ENCODE measurements at regions not wholly inside any gene's neighbourhood (a gene's known extent, or its start where the extent isn't known, plus 50 kb on each side); places are given as distances from the start of the nearest gene placed in this dataset.

- no peaks in the 10 kb centered on the region; the same call in 1 of the 2 replicates for H3K9me3 ChIP-seq (ENCODE audit: control insufficient read depth, insufficient read depth, low read length)
- no peaks in the 10 kb centered on the region for H3K79me2 ChIP-seq (ENCODE audit: control insufficient read depth, low read length)
- H3K4me1 ChIP-seq (ENCODE audit: control insufficient read depth, low read length): peaks cover 3% of the 10 kb centered on the region; the same call in 1 of the 2 replicates
- H3K36me3 ChIP-seq (ENCODE audit: control insufficient read depth, low read length): no peaks in the 10 kb centered on the region
- H3K27ac ChIP-seq (ENCODE audit: low read depth, low read length): no peak overlapping the region
- 0 out of 2 replicates have a peak, but pooled peaks cover 3% of the 10 kb centered on the region for H3F3A ChIP-seq (ENCODE audit: control insufficient read depth, insufficient read depth)
- no peaks in the 10 kb centered on the region for H4K20me1 ChIP-seq (ENCODE audit: control insufficient read depth, insufficient read depth, low read depth, low read length)
- no peaks in the 10 kb centered on the region for H3K27me3 ChIP-seq (ENCODE audit: control insufficient read depth, low read length)
- H3K9me2 ChIP-seq (replicated peaks; ENCODE audit: control insufficient read depth, low read length): no peaks in the 10 kb centered on the region
- H3K4me2 ChIP-seq (ENCODE audit: low read length): no peak overlapping the region
- no peak overlapping the region for H3K4me3 ChIP-seq (ENCODE audit: low read length)
- no peak for TF ChIP-seq CTCF (IDR thresholded peaks at IDR 0.05; ENCODE audit: low read depth, low read length, poor library complexity, severe bottlenecking)
- no peak for TF ChIP-seq EZH2phosphoT487 (IDR thresholded peaks at IDR 0.05; ENCODE audit: borderline replicate concordance, low read length)
Observed at GRCh38 chr2:7929281-7929680, 752.6 kb upstream of the ID2 start.

GRCh38 chr2:7930800-7931635 lies 750.8 kb upstream of the ID2 start:
- Histone ChIP-seq H4K20me1 (ENCODE audit: control insufficient read depth, insufficient read depth, low read depth, low read length) (no peaks in the 10 kb centered on the region), H3K4me2 (ENCODE audit: low read length) (no peak overlapping the region), H3K79me2 (ENCODE audit: control insufficient read depth, low read length) (no peaks in the 10 kb centered on the region), H3K9me3 (ENCODE audit: control insufficient read depth, insufficient read depth, low read length) (no peaks in the 10 kb centered on the region; the same call in 1 of the 2 replicates), H3K36me3 (ENCODE audit: control insufficient read depth, low read length) (no peaks in the 10 kb centered on the region), H3K27me3 (ENCODE audit: control insufficient read depth, low read length) (no peaks in the 10 kb centered on the region), H3F3A (ENCODE audit: control insufficient read depth, insufficient read depth) (0 out of 2 replicates have a peak, but pooled peaks cover 3% of the 10 kb centered on the region), H3K4me1 (ENCODE audit: control insufficient read depth, low read length) (no peaks in the 10 kb centered on the region), H3K4me3 (ENCODE audit: low read length) (no peak overlapping the region), H3K9me2 (replicated peaks; ENCODE audit: control insufficient read depth, low read length) (no peaks in the 10 kb centered on the region; the same call in 1 of the 2 replicates), H3K27ac (ENCODE audit: low read depth, low read length) (no peak overlapping the region)
- TF ChIP-seq CTCF (IDR thresholded peaks at IDR 0.05; ENCODE audit: low read depth, low read length, poor library complexity, severe bottlenecking): no peak
- no peak for TF ChIP-seq EZH2phosphoT487 (IDR thresholded peaks at IDR 0.05; ENCODE audit: borderline replicate concordance, low read length)

- H3K4me1 ChIP-seq (ENCODE audit: control insufficient read depth, low read length): no peaks in the 10 kb centered on the region
- no peaks in the 10 kb centered on the region; the same call in 1 of the 2 replicates for H3K9me3 ChIP-seq (ENCODE audit: control insufficient read depth, insufficient read depth, low read length)
- no peak for TF ChIP-seq EZH2phosphoT487 (IDR thresholded peaks at IDR 0.05; ENCODE audit: borderline replicate concordance, low read length)
- H3K36me3 ChIP-seq (ENCODE audit: control insufficient read depth, low read length): no peaks in the 10 kb centered on the region
- H3K79me2 ChIP-seq (ENCODE audit: control insufficient read depth, low read length): no peaks in the 10 kb centered on the region
- 0 out of 2 replicates have a peak, but pooled peaks cover 3% of the 10 kb centered on the region for H3F3A ChIP-seq (ENCODE audit: control insufficient read depth, insufficient read depth)
- no peaks in the 10 kb centered on the region for H4K20me1 ChIP-seq (ENCODE audit: control insufficient read depth, insufficient read depth, low read depth, low read length)
- no peak overlapping the region for H3K27ac ChIP-seq (ENCODE audit: low read depth, low read length)
- H3K4me3 ChIP-seq (ENCODE audit: low read length): no peak overlapping the region
- no peaks in the 10 kb centered on the region for H3K27me3 ChIP-seq (ENCODE audit: control insufficient read depth, low read length)
- H3K9me2 ChIP-seq (replicated peaks; ENCODE audit: control insufficient read depth, low read length): no peaks in the 10 kb centered on the region; the same call in 1 of the 2 replicates
- no peak overlapping the region for H3K4me2 ChIP-seq (ENCODE audit: low read length)
Observed at GRCh38 chr2:7931808-7932207, 750.0 kb upstream of the ID2 start.

GRCh38 chr2:7933672-7934071 lies 748.2 kb upstream of the ID2 start:
- H3K9me3 ChIP-seq (ENCODE audit: control insufficient read depth, insufficient read depth, low read length): no peaks in the 10 kb centered on the region; the same call in 1 of the 2 replicates
- H3K27ac ChIP-seq (ENCODE audit: low read depth, low read length): no peak overlapping the region
- H3K4me1 ChIP-seq (ENCODE audit: control insufficient read depth, low read length): no peaks in the 10 kb centered on the region
- no peaks in the 10 kb centered on the region for H3K79me2 ChIP-seq (ENCODE audit: control insufficient read depth, low read length)
- no peak overlapping the region for H3K4me2 ChIP-seq (ENCODE audit: low read length)
- no peaks in the 10 kb centered on the region for H3K27me3 ChIP-seq (ENCODE audit: control insufficient read depth, low read length)
- H3K9me2 ChIP-seq (replicated peaks; ENCODE audit: control insufficient read depth, low read length): no peaks in the 10 kb centered on the region; the same call in 1 of the 2 replicates
- no peaks in the 10 kb centered on the region for H3F3A ChIP-seq (ENCODE audit: control insufficient read depth, insufficient read depth)
- no peak for TF ChIP-seq EZH2phosphoT487 (IDR thresholded peaks at IDR 0.05; ENCODE audit: borderline replicate concordance, low read length)
- no peak for TF ChIP-seq CTCF (IDR thresholded peaks at IDR 0.05; ENCODE audit: low read depth, low read length, poor library complexity, severe bottlenecking)
- H4K20me1 ChIP-seq (ENCODE audit: control insufficient read depth, insufficient read depth, low read depth, low read length): no peaks in the 10 kb centered on the region
- H3K4me3 ChIP-seq (ENCODE audit: low read length): no peak overlapping the region
- H3K36me3 ChIP-seq (ENCODE audit: control insufficient read depth, low read length): no peaks in the 10 kb centered on the region

All from DOHH2 (cell line).